Kidney (tissue), 13 donors: ENCODE measurements at regions not wholly inside any gene's neighbourhood (a gene's known extent, or its start where the extent isn't known, plus 50 kb on each side); places are given as distances from the start of the nearest gene placed in this dataset.

Experiments used
- DNase-seq, 5 donors: peaks; one replicate each; pipeline ENCODE4 v3.0.0-alpha.2; 2013 to 2020
- FAIRE-seq: peaks from 2 replicates; lab custom pipeline; 2012; peaks lifted over from hg19 to GRCh38; lab: Jason Lieb, UNC
- H3K27ac ChIP-seq, 2 donors: one replicate each; pipeline ENCODE4 v1.7.0; 2013; ENCODE audit warnings: low read depth in 2 of 2, low read length in 2 of 2, inconsistent platforms in 1 of 2
- H3K27me3 ChIP-seq: one replicate; pipeline ENCODE4 v1.7.1; 2013; ENCODE audit warnings: low read length, inconsistent platforms; ENCODE audit not compliant: control insufficient read depth, insufficient read depth
- H3K36me3 ChIP-seq, 3 donors: one replicate each; pipeline versions ENCODE4 v1.7.0 to v1.7.1; 2013; ENCODE audit warnings: low read length in 3 of 3, control low read depth in 1 of 3, inconsistent platforms in 1 of 3; ENCODE audit not compliant: insufficient read depth in 3 of 3, control insufficient read depth in 2 of 3
- H3K4me1 ChIP-seq, 3 donors: one replicate each; pipeline versions ENCODE4 v1.7.0 to v1.7.1; 2013; ENCODE audit warnings: low read length in 3 of 3, inconsistent platforms in 1 of 3, low read depth in 1 of 3; ENCODE audit not compliant: control insufficient read depth in 2 of 3, insufficient read depth in 2 of 3
- H3K4me3 ChIP-seq, 3 donors: one replicate each; pipeline versions ENCODE4 v1.7.0 to v1.8.1; 2013; ENCODE audit warnings: low read length in 3 of 3, control low read depth in 1 of 3, inconsistent platforms in 1 of 3
- H3K9ac ChIP-seq, 3 donors: one replicate each; pipeline versions ENCODE4 v1.7.0 to v1.7.1; 2013; ENCODE audit warnings: low read length in 3 of 3, control low read depth in 1 of 3, inconsistent platforms in 1 of 3
- H3K9me3 ChIP-seq, 3 donors: one replicate each; pipeline versions ENCODE4 v1.7.0 to v1.7.1; 2013; ENCODE audit warnings: low read length in 3 of 3, control low read depth in 1 of 3, inconsistent platforms in 1 of 3; ENCODE audit not compliant: control insufficient read depth in 2 of 3, insufficient read depth in 1 of 3
- intact Hi-C: fragments of 100-400 bp; cut with DNase I; formaldehyde crosslinking; loops from one replicate; pipeline ENCODE4 v1.11.1; 2022
- TF ChIP-seq, protein P1 (sequence below): IDR thresholded peaks from 3 replicates; pipeline ENCODE4 v1.5.1; 2012; ENCODE audit warnings: mild to moderate bottlenecking, moderate library complexity, borderline replicate concordance; ENCODE audit not compliant: insufficient read depth; ENCODE audit errors: extremely low read depth
- donor health status: control.
- donor health status: control.
- donor health status: control.
- donor health status: control.
- donor health status: control.
- donor health status: DM: yes; HTN: yes; CAD: no.
- donor health status: Normal renal cell carcinoma (clear cell type).

DNA sequence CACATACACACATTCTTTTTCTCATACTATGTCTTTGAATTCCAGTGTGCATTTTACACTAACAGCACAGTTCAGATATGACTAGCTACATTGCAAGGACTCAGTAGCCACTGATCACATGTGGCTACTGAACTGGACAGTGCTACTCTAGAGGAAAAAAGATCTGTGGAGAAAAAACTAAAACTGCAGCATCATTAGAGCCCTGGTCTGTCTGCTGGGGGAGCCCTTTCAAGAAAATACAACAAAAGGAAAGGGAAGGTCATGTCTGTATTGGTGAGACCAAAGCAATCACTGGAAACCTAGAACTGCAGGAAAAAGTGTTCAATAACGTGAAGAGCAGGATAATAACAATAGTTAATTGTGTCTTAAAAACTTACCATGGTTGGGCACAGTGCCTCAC lies 132.3 kb upstream of the JARID2 start:
- Histone ChIP-seq H3K27ac (no peak overlapping the region), H3K9me3 (no peaks in the 10 kb centered on the region), H3K36me3 (no peaks in the 10 kb centered on the region), H3K9ac (no peak overlapping the region), H3K4me3 (no peak overlapping the region), H3K4me1 (no peaks in the 10 kb centered on the region), H3K27me3 (no peaks in the 10 kb centered on the region)
- DNase-seq (no peak), FAIRE-seq (no peak)
- TF ChIP-seq, protein P1, sequence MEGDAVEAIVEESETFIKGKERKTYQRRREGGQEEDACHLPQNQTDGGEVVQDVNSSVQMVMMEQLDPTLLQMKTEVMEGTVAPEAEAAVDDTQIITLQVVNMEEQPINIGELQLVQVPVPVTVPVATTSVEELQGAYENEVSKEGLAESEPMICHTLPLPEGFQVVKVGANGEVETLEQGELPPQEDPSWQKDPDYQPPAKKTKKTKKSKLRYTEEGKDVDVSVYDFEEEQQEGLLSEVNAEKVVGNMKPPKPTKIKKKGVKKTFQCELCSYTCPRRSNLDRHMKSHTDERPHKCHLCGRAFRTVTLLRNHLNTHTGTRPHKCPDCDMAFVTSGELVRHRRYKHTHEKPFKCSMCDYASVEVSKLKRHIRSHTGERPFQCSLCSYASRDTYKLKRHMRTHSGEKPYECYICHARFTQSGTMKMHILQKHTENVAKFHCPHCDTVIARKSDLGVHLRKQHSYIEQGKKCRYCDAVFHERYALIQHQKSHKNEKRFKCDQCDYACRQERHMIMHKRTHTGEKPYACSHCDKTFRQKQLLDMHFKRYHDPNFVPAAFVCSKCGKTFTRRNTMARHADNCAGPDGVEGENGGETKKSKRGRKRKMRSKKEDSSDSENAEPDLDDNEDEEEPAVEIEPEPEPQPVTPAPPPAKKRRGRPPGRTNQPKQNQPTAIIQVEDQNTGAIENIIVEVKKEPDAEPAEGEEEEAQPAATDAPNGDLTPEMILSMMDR = no peak
- intact Hi-C loops = no loop called here

DNA sequence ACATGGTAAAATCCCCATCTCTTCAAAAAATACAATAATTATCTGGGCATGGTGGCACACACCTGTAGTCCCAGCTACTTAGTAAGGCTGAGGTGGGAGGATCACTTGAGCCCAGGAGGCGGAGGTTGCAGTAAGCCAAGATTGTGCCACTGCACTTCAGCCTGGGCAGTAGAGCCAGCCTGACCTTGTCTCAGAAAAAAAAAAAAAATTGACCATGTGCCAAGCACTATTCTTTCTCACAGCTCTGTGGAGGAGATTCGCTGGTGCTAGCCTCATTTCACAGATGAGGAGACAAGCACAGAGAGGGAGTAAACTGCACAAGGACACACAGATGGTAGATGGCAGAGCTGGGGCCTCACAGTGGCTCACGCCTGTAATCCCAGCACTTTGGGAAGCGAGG lies 131.8 kb upstream of the JARID2 start:
- DNase-seq = no peak
- intact Hi-C loops = no loop called here

DNA sequence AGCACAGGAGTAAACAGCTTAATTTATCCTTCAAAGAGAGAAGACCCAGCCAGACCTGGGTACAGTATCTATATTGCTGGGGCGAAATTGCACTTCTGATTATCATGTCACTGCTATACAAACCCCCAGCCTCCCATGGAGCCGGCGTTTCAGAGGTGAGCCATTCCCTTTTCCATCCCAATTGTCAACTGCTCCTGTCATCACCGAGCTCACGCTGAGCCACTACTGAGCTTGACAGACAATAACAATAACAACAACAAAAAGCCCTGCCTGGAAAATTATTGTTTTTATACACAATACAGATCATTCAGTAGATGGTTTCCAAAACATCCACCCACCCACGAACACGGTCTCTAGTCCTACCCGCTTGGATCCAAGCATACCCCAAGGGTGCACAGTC lies 129.0 kb upstream of the JARID2 start:
- no peaks in the 10 kb centered on the region for H3K4me1 ChIP-seq
- H3K36me3 ChIP-seq = no peaks in the 10 kb centered on the region
- H3K27me3 ChIP-seq = no peaks in the 10 kb centered on the region
- no peak overlapping the region for H3K9ac ChIP-seq
- TF ChIP-seq, protein P1 = no peak
- FAIRE-seq (no peak), DNase-seq (no peak)
- no peak overlapping the region for H3K4me3 ChIP-seq
- no peaks in the 10 kb centered on the region for H3K9me3 ChIP-seq
- intact Hi-C loops = no loop called here
- H3K27ac ChIP-seq = no peak overlapping the region

More for the DNA sequence above, 131.8 kb upstream of the JARID2 start:
- Histone ChIP-seq H3K36me3 (no peaks in the 10 kb centered on the region), H3K9ac (no peak overlapping the region), H3K27me3 (no peaks in the 10 kb centered on the region), H3K9me3 (no peaks in the 10 kb centered on the region), H3K27ac (no peak overlapping the region), H3K4me1 (no peaks in the 10 kb centered on the region), H3K4me3 (no peak overlapping the region)
- TF ChIP-seq, protein P1 = no peak
- FAIRE-seq = no peak

DNA sequence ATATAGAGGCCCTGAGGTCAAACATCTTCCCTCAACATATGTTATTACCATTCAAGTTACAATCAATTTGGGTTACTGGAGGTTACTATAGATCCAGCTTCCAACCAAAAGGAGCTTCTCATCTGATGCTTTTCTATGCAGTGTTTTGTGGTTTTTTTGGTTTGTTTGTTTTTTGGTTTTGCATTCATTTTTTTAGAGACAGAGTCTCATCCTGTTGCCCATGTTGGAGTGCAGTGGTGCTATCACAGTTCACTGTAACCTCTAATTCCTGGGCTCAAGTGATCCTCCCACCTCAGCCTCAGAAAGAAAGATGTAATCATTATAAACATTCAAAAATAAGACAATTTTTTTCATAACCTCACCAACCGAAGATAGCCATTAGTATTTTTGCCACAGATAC lies 124.4 kb upstream of the JARID2 start:
- H3K36me3 ChIP-seq = no peaks in the 10 kb centered on the region
- no peaks in the 10 kb centered on the region for H3K9me3 ChIP-seq
- H3K9ac ChIP-seq = no peak overlapping the region
- DNase-seq (no peak), FAIRE-seq (no peak)
- H3K4me1 ChIP-seq = no peaks in the 10 kb centered on the region
- TF ChIP-seq, protein P1 = no peak
- intact Hi-C loops = no loop called here
- no peak overlapping the region for H3K4me3 ChIP-seq
- no peaks in the 10 kb centered on the region for H3K27me3 ChIP-seq
- H3K27ac ChIP-seq = no peak overlapping the region
